ENCODE measurements at regions not wholly inside any gene's neighbourhood (a gene's known extent, or its start where the extent isn't known, plus 50 kb on each side); places are given as distances from the start of the nearest gene placed in this dataset.

- Mint-ChIP-seq H3K27ac (ENCODE audit: unreplicated experiment) (no peak overlapping the region), H3K4me1 (ENCODE audit: unreplicated experiment) (no peaks in the 10 kb centered on the region), H3K36me3 (ENCODE audit: low read depth, unreplicated experiment) (no peaks in the 10 kb centered on the region), H3K9me3 (ENCODE audit: unreplicated experiment) (no peaks in the 10 kb centered on the region), H3K27me3 (ENCODE audit: unreplicated experiment) (no peaks in the 10 kb centered on the region), H3K4me3 (ENCODE audit: unreplicated experiment) (no peak overlapping the region)
- DNase-seq (ENCODE audit: low spot score): no peak
- TF ChIP-seq, protein P1, sequence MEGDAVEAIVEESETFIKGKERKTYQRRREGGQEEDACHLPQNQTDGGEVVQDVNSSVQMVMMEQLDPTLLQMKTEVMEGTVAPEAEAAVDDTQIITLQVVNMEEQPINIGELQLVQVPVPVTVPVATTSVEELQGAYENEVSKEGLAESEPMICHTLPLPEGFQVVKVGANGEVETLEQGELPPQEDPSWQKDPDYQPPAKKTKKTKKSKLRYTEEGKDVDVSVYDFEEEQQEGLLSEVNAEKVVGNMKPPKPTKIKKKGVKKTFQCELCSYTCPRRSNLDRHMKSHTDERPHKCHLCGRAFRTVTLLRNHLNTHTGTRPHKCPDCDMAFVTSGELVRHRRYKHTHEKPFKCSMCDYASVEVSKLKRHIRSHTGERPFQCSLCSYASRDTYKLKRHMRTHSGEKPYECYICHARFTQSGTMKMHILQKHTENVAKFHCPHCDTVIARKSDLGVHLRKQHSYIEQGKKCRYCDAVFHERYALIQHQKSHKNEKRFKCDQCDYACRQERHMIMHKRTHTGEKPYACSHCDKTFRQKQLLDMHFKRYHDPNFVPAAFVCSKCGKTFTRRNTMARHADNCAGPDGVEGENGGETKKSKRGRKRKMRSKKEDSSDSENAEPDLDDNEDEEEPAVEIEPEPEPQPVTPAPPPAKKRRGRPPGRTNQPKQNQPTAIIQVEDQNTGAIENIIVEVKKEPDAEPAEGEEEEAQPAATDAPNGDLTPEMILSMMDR (IDR thresholded peaks at IDR 0.05; ENCODE audit: unreplicated experiment): no peak
Measured at GRCh38 chr2:67057901-67058703, 339.0 kb upstream of the ETAA1 start.

- no peak for DNase-seq (ENCODE audit: low spot score)
- no peaks in the 10 kb centered on the region for H3K4me1 Mint-ChIP-seq (ENCODE audit: unreplicated experiment)
- no peak overlapping the region for H3K4me3 Mint-ChIP-seq (ENCODE audit: unreplicated experiment)
- H3K36me3 Mint-ChIP-seq (ENCODE audit: low read depth, unreplicated experiment): no peaks in the 10 kb centered on the region
- H3K27me3 Mint-ChIP-seq (ENCODE audit: unreplicated experiment): no peaks in the 10 kb centered on the region
- H3K27ac Mint-ChIP-seq (ENCODE audit: unreplicated experiment): no peak overlapping the region
- no peaks in the 10 kb centered on the region for H3K9me3 Mint-ChIP-seq (ENCODE audit: unreplicated experiment)
- TF ChIP-seq, protein P1 (IDR thresholded peaks at IDR 0.05; ENCODE audit: unreplicated experiment): no peak
Measured at GRCh38 chr2:67065046-67065445, 332.1 kb upstream of the ETAA1 start.

DNA sequence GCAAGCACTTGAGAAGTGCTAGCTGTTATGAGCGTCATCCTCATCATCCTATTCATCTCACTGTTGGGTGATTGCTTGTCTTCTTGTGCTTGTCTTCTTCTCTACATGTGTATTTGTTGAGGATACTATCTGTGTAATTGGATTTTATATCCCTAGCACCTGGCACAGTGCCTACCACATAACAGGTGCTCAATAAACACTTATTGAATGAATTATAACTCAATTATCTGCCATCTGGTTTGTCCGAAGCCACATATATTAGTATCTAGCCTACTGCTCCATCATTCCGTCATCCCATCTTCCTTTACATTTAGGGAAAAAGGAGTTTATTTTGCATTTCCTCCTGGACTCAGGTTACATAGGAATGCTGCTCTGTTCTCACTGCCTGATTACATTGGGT lies 330.4 kb upstream of the ETAA1 start:
- H3K27me3 Mint-ChIP-seq (ENCODE audit: unreplicated experiment): no peaks in the 10 kb centered on the region
- TF ChIP-seq, protein P1 (IDR thresholded peaks at IDR 0.05; ENCODE audit: unreplicated experiment): no peak
- H3K27ac Mint-ChIP-seq (ENCODE audit: unreplicated experiment): no peak overlapping the region
- no peak overlapping the region for H3K4me3 Mint-ChIP-seq (ENCODE audit: unreplicated experiment)
- no peaks in the 10 kb centered on the region for H3K9me3 Mint-ChIP-seq (ENCODE audit: unreplicated experiment)
- no peaks in the 10 kb centered on the region for H3K4me1 Mint-ChIP-seq (ENCODE audit: unreplicated experiment)
- no peaks in the 10 kb centered on the region for H3K36me3 Mint-ChIP-seq (ENCODE audit: low read depth, unreplicated experiment)
- DNase-seq (ENCODE audit: low spot score): no peak

DNA sequence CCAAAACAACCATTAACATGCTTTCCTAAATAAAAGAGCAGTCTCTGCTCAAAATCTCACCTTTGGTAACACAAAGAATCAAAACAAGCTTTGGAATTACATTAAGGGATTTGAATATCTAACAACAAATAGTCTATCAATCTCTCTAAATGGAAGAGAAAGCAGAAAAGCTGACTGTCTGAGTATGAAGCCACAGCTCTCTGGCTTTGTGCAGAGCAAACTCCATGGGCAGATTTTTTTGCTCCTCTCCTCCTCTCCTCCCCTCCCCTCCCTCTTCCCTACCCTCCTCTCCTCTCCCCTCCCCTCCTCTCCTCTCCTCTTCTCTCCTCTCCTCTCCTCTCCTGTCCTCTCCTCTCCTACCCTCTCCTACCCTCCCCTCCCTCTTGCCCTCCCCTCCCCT lies 329.5 kb upstream of the ETAA1 start:
- Mint-ChIP-seq H3K4me3 (ENCODE audit: unreplicated experiment) (no peak overlapping the region), H3K9me3 (ENCODE audit: unreplicated experiment) (no peaks in the 10 kb centered on the region), H3K4me1 (ENCODE audit: unreplicated experiment) (no peaks in the 10 kb centered on the region), H3K27ac (ENCODE audit: unreplicated experiment) (no peak overlapping the region), H3K27me3 (ENCODE audit: unreplicated experiment) (peaks cover under 1% of the 10 kb centered on the region), H3K36me3 (ENCODE audit: low read depth, unreplicated experiment) (no peaks in the 10 kb centered on the region)
- TF ChIP-seq, protein P1 (IDR thresholded peaks at IDR 0.05; ENCODE audit: unreplicated experiment): no peak
- DNase-seq (ENCODE audit: low spot score): no peak

- DNase-seq (ENCODE audit: low spot score): no peak
- Mint-ChIP-seq H3K36me3 (ENCODE audit: low read depth, unreplicated experiment) (no peaks in the 10 kb centered on the region), H3K9me3 (ENCODE audit: unreplicated experiment) (no peaks in the 10 kb centered on the region), H3K27ac (ENCODE audit: unreplicated experiment) (no peak overlapping the region), H3K4me3 (ENCODE audit: unreplicated experiment) (no peak overlapping the region), H3K27me3 (ENCODE audit: unreplicated experiment) (peaks cover 2% of the 10 kb centered on the region), H3K4me1 (ENCODE audit: unreplicated experiment) (no peaks in the 10 kb centered on the region)
- TF ChIP-seq, protein P1 (IDR thresholded peaks at IDR 0.05; ENCODE audit: unreplicated experiment): no peak
Measured at GRCh38 chr2:67070826-67071225, 326.3 kb upstream of the ETAA1 start.

Measured in endothelial cell (in vitro differentiated cells).